Body of pancreas (tissue), 4 donors: ENCODE measurements at regions not wholly inside any gene's neighbourhood (a gene's known extent, or its start where the extent isn't known, plus 50 kb on each side); places are given as distances from the start of the nearest gene placed in this dataset.

Experiments used
- POLR2A ChIP-seq, 3 donors: fragments of 450-650 bp; IDR thresholded peaks; one replicate each; pipeline ENCODE4 v1.6.1; 2016; ENCODE audit warnings: antibody characterized with exemption in 3 of 3, mild to moderate bottlenecking in 2 of 3
- TF ChIP-seq, protein P1 (sequence below), 7 experiments: fragments of 450-650 bp in 4 of 7; fragments of 200-600 bp in 3 of 7; sonication (generic) in 3 of 7; IDR thresholded peaks; one replicate each; pipeline ENCODE4 v1.5.1; 2016 to 2019; ENCODE audit warnings: antibody characterized with exemption in 7 of 7

DNA sequence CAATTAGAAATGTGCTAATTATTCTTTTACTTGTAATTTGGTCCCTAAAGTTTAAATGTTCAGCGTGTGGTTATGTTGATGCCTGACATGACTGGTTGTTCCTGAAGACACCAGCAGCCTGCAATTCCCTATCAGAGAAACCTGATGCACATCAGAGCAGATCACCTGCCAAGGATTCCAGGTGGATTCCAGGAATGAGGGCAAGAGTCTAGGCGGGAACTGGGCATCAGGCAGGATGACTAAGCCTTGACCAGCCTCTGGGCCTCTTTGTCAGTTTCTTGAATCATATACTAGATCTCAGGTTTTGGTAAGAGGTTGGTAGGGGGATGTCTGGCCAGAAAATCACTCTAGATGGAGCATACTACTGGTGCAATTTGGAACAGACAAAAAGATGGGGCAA, 130.7 kb upstream of the TNR start:
- TF ChIP-seq, protein P1, sequence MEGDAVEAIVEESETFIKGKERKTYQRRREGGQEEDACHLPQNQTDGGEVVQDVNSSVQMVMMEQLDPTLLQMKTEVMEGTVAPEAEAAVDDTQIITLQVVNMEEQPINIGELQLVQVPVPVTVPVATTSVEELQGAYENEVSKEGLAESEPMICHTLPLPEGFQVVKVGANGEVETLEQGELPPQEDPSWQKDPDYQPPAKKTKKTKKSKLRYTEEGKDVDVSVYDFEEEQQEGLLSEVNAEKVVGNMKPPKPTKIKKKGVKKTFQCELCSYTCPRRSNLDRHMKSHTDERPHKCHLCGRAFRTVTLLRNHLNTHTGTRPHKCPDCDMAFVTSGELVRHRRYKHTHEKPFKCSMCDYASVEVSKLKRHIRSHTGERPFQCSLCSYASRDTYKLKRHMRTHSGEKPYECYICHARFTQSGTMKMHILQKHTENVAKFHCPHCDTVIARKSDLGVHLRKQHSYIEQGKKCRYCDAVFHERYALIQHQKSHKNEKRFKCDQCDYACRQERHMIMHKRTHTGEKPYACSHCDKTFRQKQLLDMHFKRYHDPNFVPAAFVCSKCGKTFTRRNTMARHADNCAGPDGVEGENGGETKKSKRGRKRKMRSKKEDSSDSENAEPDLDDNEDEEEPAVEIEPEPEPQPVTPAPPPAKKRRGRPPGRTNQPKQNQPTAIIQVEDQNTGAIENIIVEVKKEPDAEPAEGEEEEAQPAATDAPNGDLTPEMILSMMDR (IDR thresholded peaks at IDR 0.05) = no peak
- no peak for TF ChIP-seq POLR2A (IDR thresholded peaks at IDR 0.05)
